Nephron progenitor cell (in vitro differentiated cells): ENCODE measurements at regions not wholly inside any gene's neighbourhood (a gene's known extent, or its start where the extent isn't known, plus 50 kb on each side); places are given as distances from the start of the nearest gene placed in this dataset.

Experiments
- DNase-seq: peaks from one replicate; pipeline ENCODE4 v3.0.0; 2021
- H3K27ac Mint-ChIP-seq: 2 replicates; pipeline ENCODE4 v1.8.0; 2021; ENCODE audit warnings: mild to moderate bottlenecking, moderate library complexity, mixed read lengths
- H3K27me3 Mint-ChIP-seq: 2 replicates; pipeline ENCODE4 v1.8.0; 2021; ENCODE audit warnings: mild to moderate bottlenecking, low read depth, mixed read lengths; ENCODE audit not compliant: poor library complexity
- H3K36me3 Mint-ChIP-seq: 2 replicates; pipeline ENCODE4 v1.8.0; 2021; ENCODE audit warnings: low read depth, mixed read lengths
- H3K4me1 Mint-ChIP-seq: 2 replicates; pipeline ENCODE4 v1.8.0; 2021; ENCODE audit warnings: mixed read lengths
- H3K4me3 Mint-ChIP-seq: 2 replicates; pipeline ENCODE4 v1.8.0; 2021; ENCODE audit warnings: mild to moderate bottlenecking, moderate library complexity, mixed read lengths
- H3K9me3 Mint-ChIP-seq: 2 replicates; pipeline ENCODE4 v1.8.0; 2021; ENCODE audit warnings: mild to moderate bottlenecking, moderate library complexity, mixed read lengths
- CTCF ChIP-seq: fragments of 200-600 bp; sonication (generic); IDR thresholded peaks from 2 replicates; pipeline ENCODE4 v1.5.0; 2021; ENCODE audit warnings: antibody characterized with exemption

GRCh38 chr18:30139631-30140287 is 902.8 kb downstream of the DSC3 start:
- DNase-seq, result no peak
- H3K27me3 Mint-ChIP-seq, result no peaks in the 10 kb centered on the region
- H3K36me3 Mint-ChIP-seq, result no peaks in the 10 kb centered on the region
- TF ChIP-seq CTCF, result no peak
- peaks cover 13% of the 10 kb centered on the region for H3K9me3 Mint-ChIP-seq
- H3K4me3 Mint-ChIP-seq, result no peak overlapping the region
- H3K4me1 Mint-ChIP-seq, result peaks cover 3% of the 10 kb centered on the region
- H3K27ac Mint-ChIP-seq, result no peak overlapping the region

GRCh38 chr18:30135938-30136337 is 906.6 kb downstream of the DSC3 start:
- no peak for DNase-seq
- H3K27me3 Mint-ChIP-seq, result no peaks in the 10 kb centered on the region

GRCh38 chr18:30134020-30134419 is 908.5 kb downstream of the DSC3 start:
- Mint-ChIP-seq H3K27me3 (no peaks in the 10 kb centered on the region), H3K4me3 (no peak overlapping the region), H3K4me1 (no peaks in the 10 kb centered on the region), H3K36me3 (no peaks in the 10 kb centered on the region), H3K9me3 (no peaks in the 10 kb centered on the region), H3K27ac (no peak overlapping the region)
- DNase-seq, result no peak
- TF ChIP-seq CTCF, result no peak

More at GRCh38 chr18:30135938-30136337, 906.6 kb downstream of the DSC3 start:
- Mint-ChIP-seq H3K4me3 (no peak overlapping the region), H3K36me3 (no peaks in the 10 kb centered on the region), H3K9me3 (peaks cover 9% of the 10 kb centered on the region), H3K27ac (no peak overlapping the region), H3K4me1 (no peaks in the 10 kb centered on the region)
- no peak for TF ChIP-seq CTCF

GRCh38 chr18:30132959-30133358 is 909.6 kb downstream of the DSC3 start:
- no peaks in the 10 kb centered on the region for H3K9me3 Mint-ChIP-seq
- no peak for DNase-seq
- no peak overlapping the region for H3K27ac Mint-ChIP-seq

GRCh38 chr18:30121397-30121796 is 921.1 kb downstream of the DSC3 start:
- H3K27me3 Mint-ChIP-seq, result no peaks in the 10 kb centered on the region
- no peak overlapping the region for H3K27ac Mint-ChIP-seq

More at GRCh38 chr18:30132959-30133358, 909.6 kb downstream of the DSC3 start:
- no peak for TF ChIP-seq CTCF
- H3K36me3 Mint-ChIP-seq, result no peaks in the 10 kb centered on the region
- no peak overlapping the region for H3K4me3 Mint-ChIP-seq
- H3K4me1 Mint-ChIP-seq, result no peaks in the 10 kb centered on the region
- H3K27me3 Mint-ChIP-seq, result no peaks in the 10 kb centered on the region

More at GRCh38 chr18:30121397-30121796, 921.1 kb downstream of the DSC3 start:
- no peak for DNase-seq
- TF ChIP-seq CTCF, result no peak
- H3K4me3 Mint-ChIP-seq, result no peak overlapping the region
- H3K36me3 Mint-ChIP-seq, result no peaks in the 10 kb centered on the region
- H3K9me3 Mint-ChIP-seq, result peaks cover 4% of the 10 kb centered on the region
- no peaks in the 10 kb centered on the region for H3K4me1 Mint-ChIP-seq
